GM12873 (cell line): ENCODE measurements at regions not wholly inside any gene's neighbourhood (a gene's known extent, or its start where the extent isn't known, plus 50 kb on each side); places are given as distances from the start of the nearest gene placed in this dataset.

Experiments
- CTCF ChIP-seq: IDR thresholded peaks from 2 replicates; pipeline ENCODE4 v1.5.1; 2012; ENCODE audit warnings: low read depth, mild to moderate bottlenecking, moderate library complexity, low read length, control low read depth; ENCODE audit not compliant: insufficient read depth; ENCODE audit errors: missing control alignments

DNA sequence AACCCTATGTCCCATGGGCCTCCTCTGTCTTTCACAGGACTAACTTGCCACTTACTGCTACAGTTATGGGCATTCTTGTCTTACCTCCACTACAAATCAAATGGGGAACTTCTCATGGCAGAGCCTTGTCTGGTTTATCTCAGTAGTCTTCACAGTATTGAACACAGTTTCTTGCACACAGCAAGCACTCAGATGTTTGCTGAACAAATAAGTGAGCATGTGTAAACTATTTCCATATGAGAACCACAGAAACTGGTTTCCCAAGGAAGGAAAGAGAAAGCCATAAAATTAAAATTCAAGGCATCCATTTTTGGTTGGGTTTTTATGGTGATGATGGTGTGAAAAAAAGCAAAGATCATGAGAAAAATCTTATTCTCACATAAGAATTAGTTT, 189.2 kb downstream of the MEX3B start:
- TF ChIP-seq CTCF: no peak

DNA sequence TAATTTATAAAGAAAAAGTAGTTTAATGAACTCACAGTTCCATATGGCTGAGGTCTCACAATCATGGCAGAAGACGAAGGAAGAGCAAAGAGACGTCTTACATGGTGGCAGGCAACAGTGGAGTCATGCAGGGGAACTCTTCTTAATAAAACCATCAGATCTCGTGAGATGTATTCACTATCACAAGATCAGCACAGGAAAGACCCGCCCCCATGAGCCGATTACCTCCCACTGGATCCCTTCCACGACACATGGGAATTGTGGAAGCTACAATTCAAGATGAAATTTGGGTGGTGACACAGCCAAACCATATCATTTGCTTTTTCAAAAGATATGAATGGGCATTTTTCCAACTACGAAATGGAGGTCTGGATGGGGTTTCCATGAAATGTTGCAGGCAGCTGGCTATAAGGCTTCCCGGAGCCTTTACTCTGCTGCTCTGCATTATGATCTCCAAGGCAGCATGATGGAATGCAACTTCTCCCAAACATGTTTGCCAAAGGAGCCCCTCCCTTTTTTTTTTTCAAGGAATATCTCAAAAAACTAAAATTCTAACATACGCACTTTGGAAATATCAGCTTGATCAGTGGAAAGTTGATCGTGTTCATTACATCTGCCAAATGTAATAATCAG, 189.7 kb downstream of the MEX3B start:
- no peak for TF ChIP-seq CTCF

DNA sequence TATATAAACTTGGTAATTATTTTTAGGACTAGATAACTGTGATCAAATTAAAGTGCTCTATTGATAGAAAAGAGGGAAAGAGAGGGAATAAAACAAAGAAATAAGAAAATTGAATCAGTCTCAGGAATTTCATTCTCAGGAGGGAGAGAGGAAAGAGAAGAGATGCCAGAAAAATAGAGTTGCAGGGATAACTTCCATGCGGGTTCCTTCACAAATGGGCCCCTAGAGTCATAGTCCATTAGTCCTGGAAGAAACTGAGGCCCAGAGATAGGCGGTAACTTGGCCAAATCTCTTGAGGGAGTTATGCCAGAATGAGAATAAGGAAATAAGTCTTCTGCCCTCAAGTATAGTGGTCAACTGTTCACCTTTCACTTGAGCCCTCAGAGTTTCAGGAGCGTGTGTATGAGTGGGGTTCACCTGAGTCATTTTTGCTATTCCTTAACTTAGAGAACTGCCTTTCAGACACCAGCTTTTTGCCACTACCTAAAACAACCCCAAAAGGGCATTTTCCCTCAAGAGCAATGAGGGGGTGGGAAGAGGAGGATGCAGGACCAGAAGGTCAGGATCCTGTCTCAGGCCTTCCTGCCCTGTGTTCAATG, 192.6 kb downstream of the MEX3B start:
- no peak for TF ChIP-seq CTCF

GRCh38 chr15:81852411-81853149, 193.2 kb downstream of the MEX3B start:
- no peak for TF ChIP-seq CTCF

GRCh38 chr15:81851757-81852156, 194.1 kb downstream of the MEX3B start:
- TF ChIP-seq CTCF: no peak

- TF ChIP-seq CTCF: no peak
These were observed 194.5 kb downstream of the MEX3B start for GRCh38 chr15:81851325-81851724.

DNA sequence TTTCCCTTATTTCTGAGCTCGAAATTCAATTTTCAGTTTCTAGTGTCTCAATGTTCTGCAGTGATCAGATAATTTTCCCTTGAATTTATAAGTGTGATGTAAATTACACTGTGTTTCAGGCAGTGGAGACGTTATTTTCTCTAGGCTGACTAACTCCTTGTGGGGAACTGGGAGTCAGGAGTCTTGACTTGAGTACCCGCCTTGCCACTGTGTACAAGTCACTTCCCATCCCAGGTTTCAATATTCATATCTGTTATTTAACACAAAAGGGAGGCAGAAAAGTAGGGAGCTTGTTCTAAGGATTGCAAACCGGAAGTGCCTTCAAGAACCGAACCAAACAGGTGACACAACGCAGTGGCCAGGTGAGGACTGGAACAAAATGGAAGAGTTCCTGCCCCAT, 196.5 kb downstream of the MEX3B start:
- no peak for TF ChIP-seq CTCF
